ENCODE measurements at regions not wholly inside any gene's neighbourhood (a gene's known extent, or its start where the extent isn't known, plus 50 kb on each side); places are given as distances from the start of the nearest gene placed in this dataset.
"Not testable (repeated sequence)": the region's sequence is repeated elsewhere in the genome, so short reads cannot be mapped to it uniquely, and the experiment has no call there.

- no peak for DNase-seq (ENCODE audit: low read depth)
These were observed 392.5 kb upstream of the ATP11B start for GRCh38 chr3:182400838-182401237.

- no peak for DNase-seq (ENCODE audit: low read depth)
These were observed 389.3 kb upstream of the ATP11B start for GRCh38 chr3:182404031-182404430.

GRCh38 chr3:182405759-182406158, 387.5 kb upstream of the ATP11B start:
- no peak for DNase-seq (ENCODE audit: low read depth)

- DNase-seq (ENCODE audit: low read depth) = no peak
These were observed 386.5 kb upstream of the ATP11B start for GRCh38 chr3:182406786-182407185.

GRCh38 chr3:182410051-182410450, 383.3 kb upstream of the ATP11B start:
- DNase-seq (ENCODE audit: low read depth) = no peak

- no peak for DNase-seq (ENCODE audit: low read depth)
These were observed 381.2 kb upstream of the ATP11B start for GRCh38 chr3:182412066-182412465.

GRCh38 chr3:182413061-182413460, 380.2 kb upstream of the ATP11B start:
- no peak for DNase-seq (ENCODE audit: low read depth)

GRCh38 chr3:182413682-182414081, 379.6 kb upstream of the ATP11B start:
- no peak for DNase-seq (ENCODE audit: low read depth)

- DNase-seq (ENCODE audit: low read depth) = no peak
These were observed 378.7 kb upstream of the ATP11B start for GRCh38 chr3:182414586-182414985.

- DNase-seq (ENCODE audit: low read depth) = no peak
These were observed 372.6 kb upstream of the ATP11B start for GRCh38 chr3:182420741-182421140.

- no peak for DNase-seq (ENCODE audit: low read depth)
These were observed 369.3 kb upstream of the ATP11B start for GRCh38 chr3:182424006-182424405.

- not testable (repeated sequence) for DNase-seq (ENCODE audit: low read depth)
These were observed 367.2 kb upstream of the ATP11B start for GRCh38 chr3:182425926-182426718.

- not testable (repeated sequence) for DNase-seq (ENCODE audit: low read depth)
These were observed 361.3 kb upstream of the ATP11B start for GRCh38 chr3:182431972-182432371.

GRCh38 chr3:182435860-182436259, 357.4 kb upstream of the ATP11B start:
- DNase-seq (ENCODE audit: low read depth) = no peak

GRCh38 chr3:182436547-182436946, 356.8 kb upstream of the ATP11B start:
- no peak for DNase-seq (ENCODE audit: low read depth)

GRCh38 chr3:182438398-182438797, 354.9 kb upstream of the ATP11B start:
- no peak for DNase-seq (ENCODE audit: low read depth)

GRCh38 chr3:182440101-182440500, 353.2 kb upstream of the ATP11B start:
- no peak for DNase-seq (ENCODE audit: low read depth)

GRCh38 chr3:182445576-182445975, 347.7 kb upstream of the ATP11B start:
- DNase-seq (ENCODE audit: low read depth) = no peak

- DNase-seq (ENCODE audit: low read depth) = no peak
These were observed 342.1 kb upstream of the ATP11B start for GRCh38 chr3:182450942-182451787.

GRCh38 chr3:182451871-182452270, 341.4 kb upstream of the ATP11B start:
- no peak for DNase-seq (ENCODE audit: low read depth)

GRCh38 chr3:182455011-182455410, 338.3 kb upstream of the ATP11B start:
- DNase-seq (ENCODE audit: low read depth) = no peak

GRCh38 chr3:182460303-182460702, 333.0 kb upstream of the ATP11B start:
- DNase-seq (ENCODE audit: low read depth) = no peak

- no peak for DNase-seq (ENCODE audit: low read depth)
These were observed 331.2 kb upstream of the ATP11B start for GRCh38 chr3:182462152-182462551.
